GM10847 (cell line): ENCODE measurements at regions not wholly inside any gene's neighbourhood (a gene's known extent, or its start where the extent isn't known, plus 50 kb on each side); places are given as distances from the start of the nearest gene placed in this dataset.

ENCODE experiments used
- POLR2A ChIP-seq: IDR thresholded peaks from 2 replicates; pipeline ENCODE4 v1.6.1; 2011; ENCODE audit not compliant: insufficient read length; ENCODE audit errors: extremely low read depth

GRCh38 chr9:62801961-62802718 is 1612.3 kb downstream of the SPATA31A7 start:
- peak; percentile 60 for TF ChIP-seq POLR2A

GRCh38 chr9:62838024-62838718 is 1648.3 kb downstream of the SPATA31A7 start:
- peak; percentile 19 for TF ChIP-seq POLR2A
